Hepatocyte (in vitro differentiated cells): ENCODE measurements at regions not wholly inside any gene's neighbourhood (a gene's known extent, or its start where the extent isn't known, plus 50 kb on each side); places are given as distances from the start of the nearest gene placed in this dataset.

Experiments used
- DNase-seq: peaks from one replicate; pipeline ENCODE4 v3.0.0-alpha.2; 2016; ENCODE audit warnings: low spot score
- H2AFZ ChIP-seq: fragments of 200-600 bp; sonication (generic); 2 replicates; pipeline ENCODE4 v1.6.0; 2016; ENCODE audit warnings: antibody characterized with exemption, mild to moderate bottlenecking
- H3K27ac ChIP-seq: fragments of 200-600 bp; sonication (generic); 2 replicates; pipeline ENCODE4 v1.5.1; 2016; ENCODE audit warnings: mild to moderate bottlenecking
- H3K27me3 ChIP-seq: fragments of 200-600 bp; sonication (generic); 2 replicates; pipeline ENCODE4 v1.6.1; 2016
- H3K36me3 ChIP-seq: fragments of 200-600 bp; sonication (generic); replicated peaks from 2 replicates; pipeline ENCODE4 v1.5.1; 2016; ENCODE audit warnings: low read depth; ENCODE audit not compliant: insufficient read depth
- H3K4me1 ChIP-seq: fragments of 200-600 bp; sonication (generic); 2 replicates; pipeline ENCODE4 v1.5.1; 2016; ENCODE audit warnings: mild to moderate bottlenecking, moderate library complexity; ENCODE audit not compliant: insufficient read depth
- H3K4me2 ChIP-seq: fragments of 200-600 bp; sonication (generic); 2 replicates; pipeline ENCODE4 v1.6.0; 2016
- H3K4me3 ChIP-seq: fragments of 200-600 bp; sonication (generic); 2 replicates; pipeline ENCODE4 v1.5.1; 2016; ENCODE audit warnings: mild to moderate bottlenecking
- H3K79me2 ChIP-seq: fragments of 200-600 bp; sonication (generic); 2 replicates; pipeline ENCODE4 v1.6.0; 2017; ENCODE audit warnings: mild to moderate bottlenecking
- H3K9me2 ChIP-seq: fragments of 200-600 bp; sonication (generic); replicated peaks from 2 replicates; pipeline ENCODE4 v1.6.0; 2017; ENCODE audit warnings: mild to moderate bottlenecking; ENCODE audit not compliant: insufficient read depth
- H3K9me3 ChIP-seq: fragments of 200-600 bp; sonication (generic); 2 replicates; pipeline ENCODE4 v1.5.1; 2016; ENCODE audit warnings: low read depth, mild to moderate bottlenecking
- H4K20me1 ChIP-seq: fragments of 200-600 bp; sonication (generic); 2 replicates; pipeline ENCODE4 v1.6.0; 2016; ENCODE audit warnings: mild to moderate bottlenecking; ENCODE audit not compliant: insufficient read depth, poor library complexity, severe bottlenecking
- CTCF ChIP-seq: fragments of 200-600 bp; sonication (generic); IDR thresholded peaks from 2 replicates; pipeline ENCODE4 v1.5.1; 2016; ENCODE audit warnings: antibody characterized with exemption, mild to moderate bottlenecking; ENCODE audit not compliant: poor library complexity
- EZH2 ChIP-seq: fragments of 200-600 bp; sonication (generic); IDR thresholded peaks from 2 replicates; pipeline ENCODE4 v1.6.1; 2016; ENCODE audit warnings: antibody characterized with exemption, mild to moderate bottlenecking, borderline replicate concordance
- EZH2phosphoT487 ChIP-seq: fragments of 200-600 bp; sonication (generic); IDR thresholded peaks from one replicate; pipeline ENCODE4 v1.6.1; 2018; ENCODE audit warnings: antibody characterized with exemption, mild to moderate bottlenecking, low read depth, moderate library complexity; ENCODE audit not compliant: unreplicated experiment, severe bottlenecking
- WGBS: methylation state at CpG from one replicate; pipeline ENCODE4 v1.1.6; 2016; ENCODE audit warnings: low lambda C conversion rate; ENCODE audit errors: missing lambda C conversion rate; 5-methylcytosine and 5-hydroxymethylcytosine counted together

- no peak for DNase-seq
- WGBS: 66% methylated on average over 2 of the region's 2 CpGs
- no peaks in the 10 kb centered on the region for H3K9me3 ChIP-seq
- no peaks in the 10 kb centered on the region for H3K27me3 ChIP-seq
- TF ChIP-seq EZH2: no peak
- TF ChIP-seq EZH2phosphoT487: no peak
- TF ChIP-seq CTCF: no peak
- H3K9me2 ChIP-seq: no peaks in the 10 kb centered on the region
- H3K36me3 ChIP-seq: no peaks in the 10 kb centered on the region
- no peaks in the 10 kb centered on the region for H4K20me1 ChIP-seq
- no peak overlapping the region for H2AFZ ChIP-seq
- no peak overlapping the region for H3K4me3 ChIP-seq
- H3K4me2 ChIP-seq: no peak overlapping the region
- no peaks in the 10 kb centered on the region for H3K79me2 ChIP-seq
- no peaks in the 10 kb centered on the region for H3K4me1 ChIP-seq
- H3K27ac ChIP-seq: no peak overlapping the region
Measured at GRCh38 chr13:38496917-38497316, 147.3 kb downstream of the UFM1 start.

GRCh38 chr13:38498271-38498670, 148.6 kb downstream of the UFM1 start:
- Histone ChIP-seq H3K27ac (no peak overlapping the region), H3K9me2 (no peaks in the 10 kb centered on the region), H2AFZ (no peak overlapping the region), H3K4me1 (no peaks in the 10 kb centered on the region), H3K4me2 (no peak overlapping the region), H3K9me3 (no peaks in the 10 kb centered on the region), H4K20me1 (no peaks in the 10 kb centered on the region), H3K79me2 (no peaks in the 10 kb centered on the region), H3K4me3 (no peak overlapping the region), H3K27me3 (no peaks in the 10 kb centered on the region), H3K36me3 (no peaks in the 10 kb centered on the region)
- TF ChIP-seq EZH2 (no peak), CTCF (no peak)
- 96% methylated on average over 5 of the region's 5 CpGs for WGBS
- no peak for DNase-seq

DNA sequence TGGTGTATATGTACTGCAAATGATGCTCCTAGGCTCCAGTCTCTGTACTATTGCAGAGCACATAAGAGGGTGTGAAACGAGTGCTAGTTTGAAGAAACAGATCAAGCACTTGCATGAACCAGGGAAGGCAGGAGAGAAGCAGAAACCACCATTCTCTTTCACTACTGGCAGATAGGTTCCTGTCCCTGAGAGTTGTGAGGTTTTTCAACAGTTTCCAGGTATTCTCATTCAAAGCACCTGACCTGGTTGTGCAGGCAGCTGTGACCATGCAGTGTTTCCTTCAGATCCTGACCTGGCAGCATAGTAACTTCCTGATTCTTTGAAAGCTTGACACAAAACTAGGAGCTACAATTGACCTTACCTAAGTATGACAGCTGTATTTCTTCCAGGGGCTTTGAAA, 164.9 kb downstream of the UFM1 start:
- H3K4me3 ChIP-seq: no peak overlapping the region
- H3K4me1 ChIP-seq: no peaks in the 10 kb centered on the region
- DNase-seq: no peak
- H3K9me2 ChIP-seq: no peaks in the 10 kb centered on the region
- no peak overlapping the region for H2AFZ ChIP-seq
- H4K20me1 ChIP-seq: no peaks in the 10 kb centered on the region
- H3K4me2 ChIP-seq: no peak overlapping the region
- no peaks in the 10 kb centered on the region for H3K9me3 ChIP-seq
- 83% methylated on average over 1 of the region's 1 CpG for WGBS
- H3K27ac ChIP-seq: no peak overlapping the region
- no peak for TF ChIP-seq EZH2phosphoT487
- TF ChIP-seq CTCF: no peak
- TF ChIP-seq EZH2: no peak
- H3K36me3 ChIP-seq: no peaks in the 10 kb centered on the region
- no peaks in the 10 kb centered on the region for H3K27me3 ChIP-seq
- no peaks in the 10 kb centered on the region for H3K79me2 ChIP-seq

- H3K36me3 ChIP-seq: no peaks in the 10 kb centered on the region
- 89% methylated on average over 4 of the region's 4 CpGs for WGBS
- no peak overlapping the region for H2AFZ ChIP-seq
Measured at GRCh38 chr13:38518328-38518727, 168.5 kb upstream of the FREM2 start.

More at GRCh38 chr13:38518328-38518727, 168.5 kb upstream of the FREM2 start:
- H3K79me2 ChIP-seq: no peaks in the 10 kb centered on the region
- no peaks in the 10 kb centered on the region for H3K9me3 ChIP-seq
- H3K4me2 ChIP-seq: no peak overlapping the region
- H3K4me3 ChIP-seq: no peak overlapping the region
- no peak for DNase-seq
- no peak overlapping the region for H3K27ac ChIP-seq
- TF ChIP-seq EZH2: no peak
- TF ChIP-seq CTCF: no peak
- no peak for TF ChIP-seq EZH2phosphoT487
- no peaks in the 10 kb centered on the region for H3K27me3 ChIP-seq
- no peaks in the 10 kb centered on the region for H4K20me1 ChIP-seq
- H3K4me1 ChIP-seq: no peaks in the 10 kb centered on the region
- no peaks in the 10 kb centered on the region for H3K9me2 ChIP-seq
